ENCODE measurements at regions not wholly inside any gene's neighbourhood (a gene's known extent, or its start where the extent isn't known, plus 50 kb on each side); places are given as distances from the start of the nearest gene placed in this dataset.

- no peak for DNase-seq (ENCODE audit: low spot score)
Observed at GRCh38 chr10:131691481-131692090, 209.2 kb upstream of the PPP2R2D start.

GRCh38 chr10:131692176-131692575 is 208.6 kb upstream of the PPP2R2D start:
- DNase-seq (ENCODE audit: low spot score) = no peak

GRCh38 chr10:131692686-131693334 is 208.0 kb upstream of the PPP2R2D start:
- no peak for DNase-seq (ENCODE audit: low spot score)

- no peak for DNase-seq (ENCODE audit: low spot score)
Observed at GRCh38 chr10:131693766-131694165, 207.0 kb upstream of the PPP2R2D start.

- DNase-seq (ENCODE audit: low spot score) = no peak
Observed at GRCh38 chr10:131694168-131694780, 206.5 kb upstream of the PPP2R2D start.

- no peak for DNase-seq (ENCODE audit: low spot score)
Observed at GRCh38 chr10:131694781-131695495, 205.9 kb upstream of the PPP2R2D start.

GRCh38 chr10:131695496-131696165 is 205.2 kb upstream of the PPP2R2D start:
- DNase-seq (ENCODE audit: low spot score) = no peak

GRCh38 chr10:131697476-131698128 is 203.2 kb upstream of the PPP2R2D start:
- no peak for DNase-seq (ENCODE audit: low spot score)

- DNase-seq (ENCODE audit: low spot score) = no peak
Observed at GRCh38 chr10:131698232-131698631, 202.6 kb upstream of the PPP2R2D start.

GRCh38 chr10:131698986-131699385 is 201.8 kb upstream of the PPP2R2D start:
- DNase-seq (ENCODE audit: low spot score) = no peak

GRCh38 chr10:131700032-131700431 is 200.8 kb upstream of the PPP2R2D start:
- DNase-seq (ENCODE audit: low spot score) = no peak

- DNase-seq (ENCODE audit: low spot score) = no peak
Observed at GRCh38 chr10:131700506-131700905, 200.3 kb upstream of the PPP2R2D start.

- no peak for DNase-seq (ENCODE audit: low spot score)
Observed at GRCh38 chr10:131701131-131701947, 199.5 kb upstream of the PPP2R2D start.

GRCh38 chr10:131702531-131703356 is 198.1 kb upstream of the PPP2R2D start:
- DNase-seq (ENCODE audit: low spot score) = no peak

GRCh38 chr10:131703541-131703940 is 197.3 kb upstream of the PPP2R2D start:
- no peak for DNase-seq (ENCODE audit: low spot score)

GRCh38 chr10:131703941-131704340 is 196.9 kb upstream of the PPP2R2D start:
- DNase-seq (ENCODE audit: low spot score) = no peak

GRCh38 chr10:131706476-131706875 is 194.3 kb upstream of the PPP2R2D start:
- DNase-seq (ENCODE audit: low spot score) = no peak

- DNase-seq (ENCODE audit: low spot score) = no peak
Observed at GRCh38 chr10:131706952-131707351, 193.9 kb upstream of the PPP2R2D start.

GRCh38 chr10:131708225-131708880 is 192.5 kb upstream of the PPP2R2D start:
- no peak for DNase-seq (ENCODE audit: low spot score)
